Fibroblast of skin of abdomen (primary cell): ENCODE measurements at regions not wholly inside any gene's neighbourhood (a gene's known extent, or its start where the extent isn't known, plus 50 kb on each side); places are given as distances from the start of the nearest gene placed in this dataset.
"Not testable (repeated sequence)": the region's sequence is repeated elsewhere in the genome, so short reads cannot be mapped to it uniquely, and the experiment has no call there.

ENCODE experiments used
- DNase-seq: peaks from one replicate; pipeline ENCODE4 v3.0.0-alpha.2; 2013

- no peak for DNase-seq
These were observed 51.1 kb upstream of the ROPN1 start for GRCh38 chr3:124043023-124043422.

GRCh38 chr3:124044956-124045355 is 53.0 kb upstream of the ROPN1 start:
- DNase-seq: no peak

GRCh38 chr3:124048967-124049798 is 57.3 kb upstream of the ROPN1 start:
- DNase-seq: no peak

- no peak for DNase-seq
These were observed 59.7 kb upstream of the ROPN1 start for GRCh38 chr3:124051636-124052035.

GRCh38 chr3:124053871-124054270 is 61.9 kb upstream of the ROPN1 start:
- no peak for DNase-seq

- DNase-seq: no peak
These were observed 64.9 kb upstream of the ROPN1 start for GRCh38 chr3:124056846-124057245.

- DNase-seq: no peak
These were observed 65.5 kb upstream of the ROPN1 start for GRCh38 chr3:124057420-124057819.

- peak; percentile 81 for DNase-seq
These were observed 67.7 kb upstream of the ROPN1 start for GRCh38 chr3:124059580-124059979.

GRCh38 chr3:124063197-124063909 is 71.4 kb upstream of the ROPN1 start:
- DNase-seq: peak; percentile 77

GRCh38 chr3:124064050-124064449 is 72.1 kb upstream of the ROPN1 start:
- DNase-seq: peak; percentile 58

GRCh38 chr3:124066543-124066942 is 74.6 kb upstream of the ROPN1 start:
- DNase-seq: not testable (repeated sequence)

GRCh38 chr3:124069706-124070105 is 77.8 kb upstream of the ROPN1 start:
- not testable (repeated sequence) for DNase-seq

GRCh38 chr3:124075090-124075489 is 83.2 kb upstream of the ROPN1 start:
- not testable (repeated sequence) for DNase-seq

GRCh38 chr3:124075753-124076152 is 83.8 kb upstream of the ROPN1 start:
- no peak for DNase-seq

GRCh38 chr3:124076235-124076634 is 84.3 kb upstream of the ROPN1 start:
- no peak for DNase-seq

- DNase-seq: peak; percentile 37
These were observed 87.3 kb upstream of the ROPN1 start for GRCh38 chr3:124078953-124079911.

- no peak for DNase-seq
These were observed 88.0 kb upstream of the ROPN1 start for GRCh38 chr3:124079912-124080276.

GRCh38 chr3:124082343-124082742 is 90.4 kb upstream of the ROPN1 start:
- no peak for DNase-seq

GRCh38 chr3:124084022-124084881 is 92.3 kb upstream of the ROPN1 start:
- DNase-seq: peak; percentile 70

GRCh38 chr3:124088801-124089200 is 96.9 kb upstream of the ROPN1 start:
- no peak for DNase-seq

GRCh38 chr3:124089214-124089613 is 97.3 kb upstream of the ROPN1 start:
- DNase-seq: no peak

GRCh38 chr3:124091716-124092115 is 99.8 kb upstream of the ROPN1 start:
- DNase-seq: no peak
